Cardiac fibroblast (primary cell): ENCODE measurements at regions not wholly inside any gene's neighbourhood (a gene's known extent, or its start where the extent isn't known, plus 50 kb on each side); places are given as distances from the start of the nearest gene placed in this dataset.
"Not testable (repeated sequence)": the region's sequence is repeated elsewhere in the genome, so short reads cannot be mapped to it uniquely, and the experiment has no call there.

Experiments
- DNase-seq, 2 donors: peaks; one replicate each; pipeline versions ENCODE4 v3.0.0 to v3.0.0-alpha.2; 2010; ENCODE audit warnings: low read depth in 2 of 2
- H3K4me3 ChIP-seq, 2 donors: replicated peaks in 1 of 2; 1 replicate in 1 of 2; 2 replicates in 1 of 2; pipeline ENCODE4 v1.5.1; 2011; ENCODE audit warnings: low read depth in 2 of 2, low read length in 2 of 2, mild to moderate bottlenecking in 2 of 2, moderate library complexity in 1 of 2
- TF ChIP-seq, protein P1 (sequence below): IDR thresholded peaks from one replicate; pipeline ENCODE4 v1.5.1; 2011; ENCODE audit warnings: low read depth, mild to moderate bottlenecking, low read length, inconsistent platforms

- DNase-seq: peak; percentile 15 to 16
- no peak overlapping the region for H3K4me3 ChIP-seq
- TF ChIP-seq, protein P1, sequence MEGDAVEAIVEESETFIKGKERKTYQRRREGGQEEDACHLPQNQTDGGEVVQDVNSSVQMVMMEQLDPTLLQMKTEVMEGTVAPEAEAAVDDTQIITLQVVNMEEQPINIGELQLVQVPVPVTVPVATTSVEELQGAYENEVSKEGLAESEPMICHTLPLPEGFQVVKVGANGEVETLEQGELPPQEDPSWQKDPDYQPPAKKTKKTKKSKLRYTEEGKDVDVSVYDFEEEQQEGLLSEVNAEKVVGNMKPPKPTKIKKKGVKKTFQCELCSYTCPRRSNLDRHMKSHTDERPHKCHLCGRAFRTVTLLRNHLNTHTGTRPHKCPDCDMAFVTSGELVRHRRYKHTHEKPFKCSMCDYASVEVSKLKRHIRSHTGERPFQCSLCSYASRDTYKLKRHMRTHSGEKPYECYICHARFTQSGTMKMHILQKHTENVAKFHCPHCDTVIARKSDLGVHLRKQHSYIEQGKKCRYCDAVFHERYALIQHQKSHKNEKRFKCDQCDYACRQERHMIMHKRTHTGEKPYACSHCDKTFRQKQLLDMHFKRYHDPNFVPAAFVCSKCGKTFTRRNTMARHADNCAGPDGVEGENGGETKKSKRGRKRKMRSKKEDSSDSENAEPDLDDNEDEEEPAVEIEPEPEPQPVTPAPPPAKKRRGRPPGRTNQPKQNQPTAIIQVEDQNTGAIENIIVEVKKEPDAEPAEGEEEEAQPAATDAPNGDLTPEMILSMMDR: no peak
Observed at GRCh38 chr19:13633109-13633508, 126.8 kb upstream of the CACNA1A start.

GRCh38 chr19:13632164-13632563, 125.9 kb upstream of the CACNA1A start:
- not testable (repeated sequence) for H3K4me3 ChIP-seq, DNase-seq

- TF ChIP-seq, protein P1: no peak
- DNase-seq: peak; percentile 3 to 64
- H3K4me3 ChIP-seq: no peak overlapping the region
Observed at GRCh38 chr19:13629687-13630357, 123.5 kb upstream of the CACNA1A start.

- no peak overlapping the region for H3K4me3 ChIP-seq
- no peak for DNase-seq
- TF ChIP-seq, protein P1: no peak
Observed at GRCh38 chr19:13627531-13627930, 121.3 kb upstream of the CACNA1A start.

GRCh38 chr19:13623716-13624710, 117.7 kb upstream of the CACNA1A start:
- no peak overlapping the region for H3K4me3 ChIP-seq
- no peak for DNase-seq
- TF ChIP-seq, protein P1: no peak

DNA sequence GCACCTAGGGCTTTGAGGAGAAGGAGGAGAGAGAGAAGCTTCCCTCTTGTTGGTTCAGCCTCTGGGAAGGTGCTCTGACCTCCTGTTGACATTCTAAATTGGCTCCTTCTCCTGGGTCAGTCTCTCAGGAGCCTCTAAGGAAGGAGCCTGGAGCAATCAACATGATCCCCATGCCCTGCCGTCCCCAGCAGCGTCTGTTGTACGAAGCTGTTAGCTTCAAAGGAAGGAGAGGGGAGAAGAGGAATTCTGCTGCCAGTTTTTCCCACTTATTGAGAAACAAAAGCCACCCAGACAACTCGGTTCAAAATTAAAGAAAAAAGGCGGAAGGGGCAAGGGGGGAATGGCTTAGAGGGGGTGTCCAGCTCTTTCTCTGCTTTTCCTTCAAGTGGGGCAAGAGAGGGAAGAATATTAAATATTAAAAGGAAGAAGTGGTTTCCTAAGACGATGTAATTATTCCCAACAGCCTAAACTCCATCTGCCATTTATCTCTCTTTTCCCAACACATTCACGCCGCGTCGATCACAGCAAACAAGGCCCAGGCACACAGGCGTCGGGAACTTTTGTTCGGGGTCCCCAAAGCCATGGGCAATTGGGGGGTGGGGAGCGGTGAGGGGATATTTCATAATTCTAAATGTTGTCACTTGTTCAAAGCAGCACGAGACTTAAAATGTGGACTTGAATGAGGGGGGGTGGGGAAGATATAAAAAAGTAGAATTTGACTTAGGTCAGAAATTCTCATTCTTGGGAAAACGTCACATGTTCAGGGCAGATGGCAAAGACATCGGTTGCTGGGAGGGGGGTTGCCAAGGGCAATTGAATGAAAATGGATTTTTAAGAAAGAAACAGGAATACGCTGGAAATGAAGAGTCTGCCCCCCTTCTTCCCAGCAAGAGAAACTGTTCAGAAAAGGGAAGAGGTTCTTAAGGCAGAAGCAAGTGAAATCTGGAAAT, 116.8 kb upstream of the CACNA1A start:
- DNase-seq: no peak
- TF ChIP-seq, protein P1: no peak
- no peak overlapping the region for H3K4me3 ChIP-seq
